ENCODE measurements at regions not wholly inside any gene's neighbourhood (a gene's known extent, or its start where the extent isn't known, plus 50 kb on each side); places are given as distances from the start of the nearest gene placed in this dataset.
"Not testable (repeated sequence)": the region's sequence is repeated elsewhere in the genome, so short reads cannot be mapped to it uniquely, and the experiment has no call there.

DNA sequence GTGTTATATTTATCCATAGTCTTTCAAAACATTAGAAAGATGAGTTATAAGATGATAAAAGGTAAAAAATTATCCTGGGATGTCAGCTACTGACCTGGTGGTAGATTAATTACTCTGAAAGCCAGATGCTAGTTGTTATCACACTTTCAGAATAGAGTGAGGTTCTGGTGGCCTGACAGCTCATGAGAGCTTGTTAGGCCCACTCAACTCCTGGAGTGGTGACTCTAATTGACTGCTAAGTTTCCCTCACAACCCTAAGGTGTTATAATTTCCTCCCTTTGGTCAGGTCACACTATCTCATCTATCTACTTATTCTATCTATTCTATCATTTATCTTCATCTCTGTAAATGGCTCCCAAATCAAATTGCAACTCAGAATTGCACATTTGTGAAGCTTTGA is 90.1 kb downstream of the ZNF648 start:
- peak in 1 of 2 donors; percentile 31 for DNase-seq (ENCODE audit: low read depth in 1 of 2, low spot score in 1 of 2)
- H3K4me3 ChIP-seq = no peak overlapping the region
- no peaks in the 10 kb centered on the region for H3K4me1 ChIP-seq (ENCODE audit: low read depth)
- H3K27ac ChIP-seq = no peak overlapping the region
- no peaks in the 10 kb centered on the region for H3K9me3 ChIP-seq (ENCODE audit: low read depth)
- peaks cover 3% of the 10 kb centered on the region for H3K27me3 ChIP-seq
- H3K36me3 ChIP-seq = no peaks in the 10 kb centered on the region
- TF ChIP-seq, protein P1, sequence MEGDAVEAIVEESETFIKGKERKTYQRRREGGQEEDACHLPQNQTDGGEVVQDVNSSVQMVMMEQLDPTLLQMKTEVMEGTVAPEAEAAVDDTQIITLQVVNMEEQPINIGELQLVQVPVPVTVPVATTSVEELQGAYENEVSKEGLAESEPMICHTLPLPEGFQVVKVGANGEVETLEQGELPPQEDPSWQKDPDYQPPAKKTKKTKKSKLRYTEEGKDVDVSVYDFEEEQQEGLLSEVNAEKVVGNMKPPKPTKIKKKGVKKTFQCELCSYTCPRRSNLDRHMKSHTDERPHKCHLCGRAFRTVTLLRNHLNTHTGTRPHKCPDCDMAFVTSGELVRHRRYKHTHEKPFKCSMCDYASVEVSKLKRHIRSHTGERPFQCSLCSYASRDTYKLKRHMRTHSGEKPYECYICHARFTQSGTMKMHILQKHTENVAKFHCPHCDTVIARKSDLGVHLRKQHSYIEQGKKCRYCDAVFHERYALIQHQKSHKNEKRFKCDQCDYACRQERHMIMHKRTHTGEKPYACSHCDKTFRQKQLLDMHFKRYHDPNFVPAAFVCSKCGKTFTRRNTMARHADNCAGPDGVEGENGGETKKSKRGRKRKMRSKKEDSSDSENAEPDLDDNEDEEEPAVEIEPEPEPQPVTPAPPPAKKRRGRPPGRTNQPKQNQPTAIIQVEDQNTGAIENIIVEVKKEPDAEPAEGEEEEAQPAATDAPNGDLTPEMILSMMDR (IDR thresholded peaks at IDR 0.05; ENCODE audit: low read depth, low read length) = no peak

DNA sequence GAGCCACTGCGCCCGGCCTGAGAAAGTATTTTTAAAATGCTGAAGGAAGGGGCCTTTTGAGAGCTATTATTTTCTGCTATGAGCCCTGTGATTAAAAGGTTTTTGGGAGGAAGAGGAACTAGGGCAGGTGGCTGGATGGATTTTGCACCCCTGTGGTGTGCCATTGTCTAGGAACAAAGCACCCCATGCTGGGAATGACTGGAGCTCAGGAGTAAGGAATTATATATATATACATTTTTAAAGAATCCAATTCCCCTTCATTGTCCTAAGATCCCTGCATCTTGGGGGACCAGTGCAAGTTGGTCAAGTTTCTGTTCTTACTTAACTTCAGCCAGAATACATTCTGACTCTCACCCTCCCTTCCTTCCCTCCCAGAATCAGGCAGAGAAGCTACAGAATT is 91.6 kb downstream of the ZNF648 start:
- TF ChIP-seq, protein P1 (IDR thresholded peaks at IDR 0.05; ENCODE audit: low read depth, low read length) = no peak
- Histone ChIP-seq H3K27me3 (peaks cover 3% of the 10 kb centered on the region), H3K36me3 (no peaks in the 10 kb centered on the region), H3K4me1 (ENCODE audit: low read depth) (no peaks in the 10 kb centered on the region), H3K4me3 (no peak overlapping the region), H3K9me3 (ENCODE audit: low read depth) (no peaks in the 10 kb centered on the region), H3K27ac (no peak overlapping the region)
- no peak for DNase-seq (ENCODE audit: low read depth in 1 of 2, low spot score in 1 of 2)

DNA sequence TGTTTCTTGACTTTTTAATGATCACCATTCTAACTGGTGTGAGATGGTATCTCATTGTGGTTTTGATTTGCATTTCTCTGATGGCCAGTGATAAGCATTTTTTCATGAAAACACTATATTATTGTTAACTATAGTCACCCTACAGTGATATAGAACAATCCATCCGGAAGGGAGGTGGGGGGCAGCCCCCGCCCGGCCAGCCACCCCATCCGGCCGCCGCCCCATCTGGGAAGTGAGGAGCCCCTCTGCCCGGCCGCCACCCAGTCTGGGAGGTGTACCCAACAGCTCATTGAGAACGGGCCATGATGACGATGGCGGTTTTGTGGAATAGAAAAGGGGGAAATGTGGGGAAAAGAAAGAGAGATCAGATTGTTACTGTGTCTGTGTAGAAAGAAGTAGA is 106.8 kb downstream of the ZNF648 start:
- H3K4me3 ChIP-seq; H3K4me1 ChIP-seq (ENCODE audit: low read depth); H3K27ac ChIP-seq; H3K9me3 ChIP-seq (ENCODE audit: low read depth); H3K27me3 ChIP-seq; DNase-seq (ENCODE audit: low read depth in 1 of 2, low spot score in 1 of 2); H3K36me3 ChIP-seq: not testable (repeated sequence)

DNA sequence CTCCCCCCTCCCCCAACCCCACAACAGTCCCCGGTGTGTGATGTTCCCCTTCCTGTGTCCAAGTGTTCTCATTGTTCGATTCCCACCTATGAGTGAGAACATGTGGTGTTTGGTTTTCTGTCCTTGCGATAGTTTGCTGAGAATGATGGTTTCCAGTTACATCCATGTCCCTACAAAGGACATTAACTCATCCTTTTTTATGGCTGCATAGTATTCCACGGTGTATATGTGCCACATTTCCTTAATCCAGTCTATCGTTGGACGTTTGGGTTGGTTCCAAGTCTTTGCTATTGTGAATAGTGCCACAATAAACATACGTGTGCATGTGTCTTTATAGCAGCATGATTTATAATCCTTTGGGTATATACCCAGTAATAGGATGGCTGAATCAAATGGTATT is 107.3 kb downstream of the ZNF648 start:
- H3K36me3 ChIP-seq; H3K27ac ChIP-seq; H3K27me3 ChIP-seq; DNase-seq (ENCODE audit: low read depth in 1 of 2, low spot score in 1 of 2); H3K4me3 ChIP-seq; H3K9me3 ChIP-seq (ENCODE audit: low read depth); H3K4me1 ChIP-seq (ENCODE audit: low read depth): not testable (repeated sequence)

DNA sequence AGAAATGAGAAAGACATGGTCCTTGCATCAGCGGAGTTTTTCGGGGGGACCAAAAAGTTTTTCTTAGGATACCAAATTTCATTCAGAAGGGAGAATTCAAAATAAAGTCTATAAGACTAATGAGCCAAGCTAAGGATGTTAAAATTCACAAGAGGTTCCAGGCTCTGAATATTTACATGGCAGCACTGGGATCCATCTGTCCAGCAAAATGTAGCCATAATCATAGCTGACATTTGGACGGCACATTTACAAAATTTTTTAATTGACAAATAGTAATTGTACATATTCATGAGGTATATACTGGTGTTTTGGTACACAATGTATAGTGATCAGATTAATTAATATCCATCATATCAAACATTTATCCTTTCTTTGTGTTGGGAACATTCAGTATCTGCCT is 107.9 kb downstream of the ZNF648 start:
- DNase-seq (ENCODE audit: low read depth in 1 of 2, low spot score in 1 of 2) = no peak
- no peak overlapping the region for H3K27ac ChIP-seq
- H3K4me3 ChIP-seq = no peak overlapping the region
- H3K36me3 ChIP-seq = no peaks in the 10 kb centered on the region
- TF ChIP-seq, protein P1 (IDR thresholded peaks at IDR 0.05; ENCODE audit: low read depth, low read length) = no peak
- peaks cover 3% of the 10 kb centered on the region for H3K27me3 ChIP-seq
- no peaks in the 10 kb centered on the region for H3K9me3 ChIP-seq (ENCODE audit: low read depth)
- H3K4me1 ChIP-seq (ENCODE audit: low read depth) = no peaks in the 10 kb centered on the region

DNA sequence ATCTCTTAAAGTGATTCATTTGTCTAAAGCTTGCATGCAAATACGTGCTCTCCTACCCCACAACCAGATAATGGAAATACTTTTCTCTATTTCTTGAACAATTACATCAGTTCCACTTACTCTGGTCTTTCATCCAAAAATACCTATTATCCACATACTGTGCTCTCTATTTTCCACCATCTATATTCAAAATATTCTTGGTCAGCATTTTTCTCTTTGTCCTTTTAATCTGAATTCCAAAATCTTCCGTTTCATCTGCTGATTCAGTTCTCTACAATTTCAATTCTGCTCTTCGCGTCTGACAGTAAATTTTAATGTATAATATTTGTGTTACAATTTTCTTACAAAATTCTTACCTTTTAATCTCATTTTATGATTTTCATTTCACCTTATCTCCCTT is 110.3 kb downstream of the ZNF648 start:
- H3K27ac ChIP-seq = no peak overlapping the region
- peaks cover 3% of the 10 kb centered on the region for H3K27me3 ChIP-seq
- TF ChIP-seq, protein P1 (IDR thresholded peaks at IDR 0.05; ENCODE audit: low read depth, low read length) = no peak
- no peaks in the 10 kb centered on the region for H3K4me1 ChIP-seq (ENCODE audit: low read depth)
- no peak overlapping the region for H3K4me3 ChIP-seq
- H3K9me3 ChIP-seq (ENCODE audit: low read depth) = no peaks in the 10 kb centered on the region
- DNase-seq (ENCODE audit: low read depth in 1 of 2, low spot score in 1 of 2) = no peak
- no peaks in the 10 kb centered on the region for H3K36me3 ChIP-seq

DNA sequence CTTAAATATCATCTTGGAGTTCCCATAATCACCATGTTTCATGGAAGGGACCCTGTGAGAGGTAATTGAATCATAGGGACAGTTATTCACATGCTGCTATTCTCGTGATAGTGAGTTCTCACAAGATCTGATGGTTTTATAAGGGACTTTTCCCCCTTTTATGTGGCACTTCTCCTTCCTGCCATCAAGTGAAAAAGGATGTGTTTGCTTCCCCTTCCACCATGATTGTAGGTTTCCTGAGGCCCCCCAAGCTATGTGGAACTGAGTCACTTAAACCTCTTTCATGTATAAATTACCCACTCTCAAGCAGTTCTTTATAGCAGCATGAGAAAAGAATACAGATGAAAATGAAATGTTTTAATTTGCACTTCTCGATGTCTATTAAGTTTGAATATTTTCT is 112.0 kb downstream of the ZNF648 start:
- DNase-seq (ENCODE audit: low read depth in 1 of 2, low spot score in 1 of 2) = no peak
- Histone ChIP-seq H3K4me1 (ENCODE audit: low read depth) (no peaks in the 10 kb centered on the region), H3K36me3 (no peaks in the 10 kb centered on the region), H3K4me3 (no peak overlapping the region), H3K27me3 (peaks cover 3% of the 10 kb centered on the region), H3K27ac (no peak overlapping the region), H3K9me3 (ENCODE audit: low read depth) (no peaks in the 10 kb centered on the region)
- TF ChIP-seq, protein P1 (IDR thresholded peaks at IDR 0.05; ENCODE audit: low read depth, low read length) = no peak
